ENCODE measurements at regions not wholly inside any gene's neighbourhood (a gene's known extent, or its start where the extent isn't known, plus 50 kb on each side); places are given as distances from the start of the nearest gene placed in this dataset.
"Not testable (repeated sequence)": the region's sequence is repeated elsewhere in the genome, so short reads cannot be mapped to it uniquely, and the experiment has no call there.

DNA sequence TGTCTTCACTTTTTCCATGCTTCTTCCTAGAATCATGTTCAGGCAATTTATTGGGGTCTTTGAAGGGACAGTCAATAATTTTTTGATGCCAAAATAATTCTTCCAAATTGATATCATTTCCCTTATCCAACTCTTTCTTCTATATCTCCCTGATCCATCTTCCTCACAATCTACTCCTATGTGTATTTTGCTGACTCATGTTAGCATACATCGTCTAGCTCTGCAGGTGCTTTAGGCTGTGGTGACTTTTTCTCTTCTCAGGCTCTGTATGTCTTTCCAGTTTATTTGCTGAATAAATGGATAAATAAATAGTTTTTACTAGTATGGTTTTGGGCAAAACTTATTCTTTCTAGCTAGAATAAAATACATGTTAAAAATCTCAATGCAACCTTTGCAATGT is 1650.9 kb upstream of the TMEFF2 start:
- DNase-seq (ENCODE audit: low read depth in 3 of 3, low spot score in 2 of 3): no peak

DNA sequence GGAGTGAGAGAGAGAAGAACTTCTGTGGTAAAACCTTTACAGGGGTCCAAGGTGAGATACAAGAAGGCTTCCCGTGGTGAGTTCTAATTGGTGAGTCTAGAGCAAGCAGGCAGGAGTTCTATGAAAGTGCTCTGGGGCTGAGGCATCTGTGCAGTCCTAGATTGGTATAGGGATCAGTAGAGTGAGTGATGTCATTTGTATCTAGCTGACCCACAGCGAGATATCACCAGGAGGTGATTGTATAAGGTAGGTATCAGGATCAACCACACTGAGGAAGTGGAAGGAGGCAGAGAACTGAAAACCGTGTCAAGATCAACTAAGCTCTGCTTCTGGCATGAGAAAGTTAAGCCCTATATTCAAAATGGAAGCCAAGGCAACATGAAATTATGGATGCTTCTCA is 1648.9 kb upstream of the TMEFF2 start:
- DNase-seq (ENCODE audit: low read depth in 3 of 3, low spot score in 2 of 3): no peak

DNA sequence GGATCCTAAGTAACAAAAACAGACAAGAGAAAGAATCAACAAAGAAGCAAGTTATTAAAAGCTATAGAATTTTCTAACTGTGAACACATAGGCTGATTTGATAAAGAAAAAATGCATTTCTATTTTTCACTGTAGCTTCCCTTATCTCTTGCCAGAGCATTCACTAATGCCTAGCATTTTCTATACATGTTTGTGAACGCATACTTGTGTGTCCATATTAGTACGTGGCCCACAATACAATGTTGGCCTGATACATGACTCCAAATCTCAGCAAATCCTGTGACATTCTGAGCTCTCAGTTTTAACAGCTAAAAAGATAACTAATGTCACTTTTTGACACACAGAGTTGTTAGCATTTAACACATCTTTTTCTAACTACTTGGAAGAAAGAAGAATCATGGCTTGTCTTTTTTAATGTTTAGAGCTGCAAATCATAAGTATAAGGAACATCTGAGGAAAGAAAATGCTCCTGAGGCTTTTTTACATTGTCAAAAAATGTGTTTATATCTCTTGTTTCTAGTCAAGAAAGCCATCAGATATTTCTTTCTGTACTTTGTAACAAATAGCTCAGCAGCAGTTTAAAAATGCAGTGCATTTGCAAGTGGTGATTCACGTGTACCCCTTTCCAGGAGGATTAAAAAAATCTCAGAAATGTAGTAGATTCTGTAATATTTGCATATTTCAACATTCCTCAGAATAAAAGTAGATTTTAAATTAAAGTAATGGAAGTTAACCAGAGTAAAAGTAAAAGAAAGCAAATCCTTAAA is 1646.8 kb upstream of the TMEFF2 start:
- DNase-seq (ENCODE audit: low read depth in 3 of 3, low spot score in 2 of 3): no peak

DNA sequence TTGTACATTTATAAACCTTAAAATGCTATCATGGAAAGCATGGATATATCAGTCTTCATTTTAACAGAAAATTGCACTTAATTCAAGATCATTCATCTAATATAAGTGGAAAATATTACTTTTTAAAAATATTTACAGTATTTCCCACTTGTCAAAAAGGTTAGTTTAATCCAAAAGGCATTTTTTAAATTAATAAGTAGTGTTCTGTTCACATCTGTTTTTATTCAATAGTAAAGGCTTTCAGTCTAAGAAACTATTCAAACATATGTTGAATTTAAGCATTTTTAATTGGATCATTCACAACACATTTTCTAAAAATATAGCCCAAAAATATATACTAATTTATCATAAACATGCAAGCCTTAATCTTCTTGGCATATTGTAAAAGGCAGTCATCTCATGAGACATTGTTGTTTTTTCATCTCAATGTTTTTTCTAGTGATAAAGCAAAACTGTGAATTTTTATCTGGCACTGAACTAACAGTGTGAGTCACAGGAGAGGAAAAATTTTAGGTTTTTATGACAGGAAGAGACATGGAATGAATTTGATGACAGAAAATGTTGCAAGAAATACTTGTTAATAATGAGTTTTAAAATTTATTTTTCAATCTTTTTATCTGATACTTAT is 1642.5 kb upstream of the TMEFF2 start:
- DNase-seq (ENCODE audit: low read depth in 3 of 3, low spot score in 2 of 3): no peak

DNA sequence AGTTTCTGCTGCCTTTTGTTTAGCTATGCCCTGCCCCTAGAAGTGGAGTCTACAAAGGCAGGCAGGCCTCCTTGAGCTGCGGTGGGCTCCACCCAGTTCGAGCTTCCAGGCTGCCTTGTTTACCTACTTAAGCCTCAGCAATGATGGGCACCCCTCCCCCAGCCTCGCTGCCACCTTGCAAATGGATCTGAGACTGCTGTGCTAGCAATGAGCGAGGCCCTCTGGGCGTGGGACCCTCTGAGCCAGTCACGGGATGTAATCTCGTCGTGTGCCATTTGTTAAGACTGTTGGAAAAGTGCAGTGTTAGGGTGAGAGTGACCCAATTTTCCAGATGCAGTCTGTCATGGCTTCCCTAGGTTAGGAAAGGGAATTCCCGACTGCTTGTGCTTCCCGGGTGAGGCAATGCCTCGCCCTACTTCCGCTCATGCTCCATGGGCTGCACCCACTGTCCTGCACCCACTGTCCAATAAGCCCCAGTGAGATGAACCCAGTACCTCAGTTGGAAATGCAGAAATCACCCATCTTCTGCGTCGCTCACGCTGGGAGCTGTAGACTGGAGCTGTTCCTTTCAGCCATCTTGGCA is 1641.8 kb upstream of the TMEFF2 start:
- DNase-seq (ENCODE audit: low read depth in 3 of 3, low spot score in 2 of 3): not testable (repeated sequence)

DNA sequence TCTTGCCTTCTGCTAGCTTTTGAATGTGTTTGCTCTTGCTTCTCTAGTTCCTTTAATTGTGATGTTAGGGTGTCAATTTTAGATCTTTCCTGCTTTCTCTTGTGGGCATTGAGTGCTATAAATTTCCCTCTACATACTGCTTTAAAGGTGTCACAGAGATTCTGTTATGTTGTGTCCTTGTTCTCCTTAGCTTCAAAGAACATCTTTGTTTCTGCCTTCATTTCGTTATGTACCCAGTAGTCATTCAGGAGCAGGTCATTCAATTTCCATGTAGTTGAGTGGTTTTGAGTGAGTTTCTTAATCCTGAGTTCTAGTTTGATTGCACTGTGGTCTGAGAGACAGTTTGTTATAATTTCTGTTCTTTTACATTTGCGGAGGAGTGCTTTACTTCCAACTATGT is 1639.2 kb upstream of the TMEFF2 start:
- DNase-seq (ENCODE audit: low read depth in 3 of 3, low spot score in 2 of 3): not testable (repeated sequence)

DNA sequence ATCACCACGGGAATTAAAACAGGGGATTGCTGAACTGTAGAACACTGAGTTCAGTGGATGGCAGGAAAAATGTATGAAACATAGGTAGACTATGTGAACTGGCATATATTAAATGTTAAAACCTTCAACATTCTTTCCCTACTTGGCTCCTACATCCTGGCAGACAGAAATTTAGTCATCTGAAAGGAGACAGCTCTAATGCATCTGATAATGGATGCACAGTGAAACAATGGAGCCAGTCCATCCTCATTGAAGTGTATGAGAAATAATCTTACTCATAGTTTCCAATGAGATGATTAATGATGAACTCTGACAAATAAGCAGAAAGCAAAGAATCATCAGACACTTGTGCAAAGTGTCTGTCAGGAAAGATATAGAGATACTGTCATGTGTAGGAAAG is 1629.7 kb upstream of the TMEFF2 start:
- DNase-seq (ENCODE audit: low read depth in 3 of 3, low spot score in 2 of 3): no peak

DNA sequence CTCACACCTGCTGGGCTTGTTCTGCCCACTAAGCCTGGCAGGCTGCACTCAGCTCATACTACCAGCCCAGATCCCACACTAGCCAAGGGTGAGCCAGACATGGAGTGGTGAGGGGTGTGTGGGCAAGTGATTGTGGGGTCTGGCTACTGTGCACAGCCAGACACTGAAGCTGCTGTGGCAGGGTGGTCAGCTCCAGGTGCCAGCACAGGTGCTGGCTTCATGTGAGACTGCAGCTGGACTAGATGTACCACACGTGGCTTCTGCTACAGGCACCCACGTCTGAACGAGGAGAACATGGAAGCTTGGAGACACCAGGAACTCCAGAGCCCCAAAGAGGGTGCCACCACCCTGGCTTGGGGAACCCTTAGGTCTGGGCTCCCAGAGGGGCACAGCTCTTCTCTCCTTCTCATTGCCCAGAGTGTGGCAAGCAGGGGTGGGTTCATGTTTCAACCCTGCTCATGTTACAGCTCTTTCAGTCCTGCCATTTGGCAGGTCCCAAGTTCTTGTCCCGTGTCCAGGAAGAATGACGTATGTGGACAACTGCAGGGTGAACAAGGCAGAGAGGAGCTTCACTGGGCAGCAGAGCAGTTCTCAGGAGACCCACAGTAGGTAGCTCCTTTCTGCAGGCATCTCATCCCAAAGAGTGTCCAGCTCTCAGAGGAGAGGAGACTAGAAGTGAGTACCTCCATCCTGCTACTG is 1624.2 kb upstream of the TMEFF2 start:
- DNase-seq (ENCODE audit: low read depth in 3 of 3, low spot score in 2 of 3): no peak

DNA sequence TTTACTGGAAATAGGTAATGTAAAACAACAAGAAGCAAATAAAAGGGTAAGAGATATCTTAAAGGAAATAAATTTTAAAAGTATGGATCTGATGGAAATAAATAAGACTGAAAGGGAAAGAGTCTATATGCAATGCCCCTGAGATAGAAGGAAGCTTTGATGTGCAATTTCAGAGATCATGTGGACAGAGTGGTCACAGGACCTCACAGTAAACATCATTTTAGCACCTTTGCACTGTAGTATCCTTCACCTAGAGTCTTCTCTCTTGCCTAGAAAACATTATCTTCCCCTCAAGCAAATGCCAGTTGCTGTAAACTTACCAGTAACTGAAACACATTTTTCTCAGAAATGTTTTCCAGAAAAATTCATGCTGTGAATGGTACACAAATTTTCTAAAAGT is 1621.3 kb upstream of the TMEFF2 start:
- no peak for DNase-seq (ENCODE audit: low read depth in 3 of 3, low spot score in 2 of 3)

DNA sequence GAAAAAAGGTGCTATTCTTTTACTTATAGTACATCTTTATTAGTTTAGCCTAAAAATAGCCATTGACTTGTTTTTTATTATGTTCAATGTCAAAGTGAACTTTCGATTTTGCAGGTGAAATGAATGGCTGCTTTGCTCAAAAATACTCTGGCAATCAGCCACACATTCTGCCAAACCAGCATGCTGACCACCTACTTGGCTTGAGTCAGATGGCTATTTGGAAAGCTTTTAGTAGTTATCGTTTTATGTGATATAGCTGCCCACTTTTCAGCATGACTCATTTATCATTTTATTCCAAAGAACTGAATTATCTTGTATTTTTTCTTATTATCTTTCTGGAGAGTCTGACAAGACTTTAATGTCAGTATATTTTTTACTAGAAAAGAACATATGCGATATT is 1615.8 kb upstream of the TMEFF2 start:
- no peak for DNase-seq (ENCODE audit: low read depth in 3 of 3, low spot score in 2 of 3)

DNA sequence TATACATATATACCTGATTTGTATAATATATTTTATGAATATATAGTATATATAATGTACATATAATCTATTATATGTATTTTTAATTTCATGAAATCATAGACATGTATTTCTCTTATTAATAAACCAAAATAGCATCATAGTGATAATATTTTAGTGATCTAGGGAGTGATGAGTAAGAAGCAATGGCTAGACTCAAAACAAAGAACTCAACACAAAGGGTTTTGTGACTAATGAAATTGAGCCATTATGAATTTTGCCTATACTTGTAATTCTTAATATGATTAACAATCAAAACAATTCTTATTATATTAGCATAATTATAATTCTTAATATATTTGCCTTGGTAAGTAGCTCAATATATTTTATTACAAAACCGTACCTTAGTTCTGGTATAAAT is 1614.1 kb upstream of the TMEFF2 start:
- DNase-seq (ENCODE audit: low read depth in 3 of 3, low spot score in 2 of 3): no peak

DNA sequence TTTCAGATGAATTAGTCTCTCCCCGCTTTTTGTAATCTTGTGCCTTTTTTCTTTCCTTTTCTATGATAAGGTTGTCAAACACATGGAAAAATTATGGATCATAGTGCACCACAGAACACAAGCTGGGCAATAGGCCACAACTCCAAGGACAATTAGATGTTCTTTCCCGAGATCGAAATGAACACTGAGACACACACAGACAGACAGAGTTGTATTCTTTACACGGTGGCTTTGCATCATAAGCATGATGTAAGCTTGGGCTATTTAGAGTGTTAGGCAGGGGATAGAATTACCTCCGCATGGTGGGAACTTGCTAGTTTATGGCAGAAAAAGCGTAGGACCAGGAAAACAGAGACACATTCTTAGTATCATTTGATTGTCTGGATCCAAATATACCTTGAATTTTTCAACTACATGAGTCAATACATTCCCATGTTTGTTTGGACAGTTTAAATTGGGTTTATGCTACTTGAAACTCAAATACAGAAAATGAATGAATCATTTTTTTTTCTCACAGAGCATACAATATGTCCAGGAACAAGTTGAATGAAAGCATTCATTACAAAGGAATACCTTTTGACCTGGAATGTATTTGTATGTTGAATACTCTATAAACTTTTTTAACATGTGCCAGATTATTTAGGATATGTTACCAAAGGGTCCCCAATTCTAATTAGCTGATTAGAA is 1611.5 kb upstream of the TMEFF2 start:
- no peak for DNase-seq (ENCODE audit: low read depth in 3 of 3, low spot score in 2 of 3)

DNA sequence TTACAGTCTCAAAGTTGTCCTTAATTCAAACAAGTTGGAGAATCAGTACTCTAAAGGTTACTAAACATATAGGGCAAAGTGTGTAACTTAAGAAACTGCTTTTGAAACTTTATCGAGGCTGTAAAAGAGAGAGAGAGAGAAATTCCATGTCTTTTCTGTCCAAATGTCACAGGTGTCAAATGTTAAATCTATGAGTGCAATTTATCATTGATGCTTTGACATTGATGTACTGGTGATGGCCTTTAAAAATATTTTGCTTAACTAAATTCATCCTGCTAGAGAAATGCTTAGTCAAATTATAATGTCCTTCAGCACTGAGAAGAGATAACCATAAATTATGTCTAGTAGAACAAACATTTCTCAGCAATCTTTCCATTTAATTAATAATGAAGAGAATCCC is 1602.1 kb upstream of the TMEFF2 start:
- no peak for DNase-seq (ENCODE audit: low read depth in 3 of 3, low spot score in 2 of 3)

DNA sequence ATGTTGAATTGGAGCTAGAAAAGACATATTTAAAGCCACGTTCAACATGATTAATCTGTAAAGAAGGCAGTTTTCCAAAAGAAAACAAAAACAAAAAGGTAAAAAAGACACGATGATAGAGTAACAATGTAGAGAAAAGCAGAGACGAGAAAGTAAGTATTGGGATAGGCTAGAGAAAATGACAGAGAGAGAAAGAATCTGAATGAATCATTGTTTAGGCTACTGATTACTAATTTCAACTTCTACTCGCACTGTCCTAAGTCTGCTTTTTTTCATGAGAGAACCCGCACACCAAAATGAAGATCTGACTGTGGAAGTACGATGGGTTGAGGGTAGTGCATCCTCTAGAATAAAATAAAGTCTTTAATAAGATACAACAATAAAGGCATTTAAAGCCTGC is 1599.2 kb upstream of the TMEFF2 start:
- no peak for DNase-seq (ENCODE audit: low read depth in 3 of 3, low spot score in 2 of 3)

DNA sequence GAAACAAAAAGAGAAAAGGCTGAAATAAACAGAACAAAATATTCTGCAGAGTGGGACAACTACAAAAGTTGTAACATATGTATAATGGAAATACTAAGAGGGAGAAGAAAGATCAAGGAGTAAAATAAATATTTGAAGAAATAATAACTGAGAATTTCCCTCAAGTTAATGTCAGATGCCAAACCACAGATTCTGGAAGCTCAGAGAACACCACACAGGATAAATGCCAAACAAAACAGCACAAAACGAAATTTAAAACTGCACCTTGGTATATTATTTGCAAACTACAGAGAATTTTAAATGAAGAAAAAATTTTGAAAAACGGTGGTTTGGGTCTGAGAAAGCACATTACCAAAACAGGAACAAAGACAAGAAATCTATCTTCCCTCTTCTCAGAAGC is 1588.9 kb upstream of the TMEFF2 start:
- DNase-seq (ENCODE audit: low read depth in 3 of 3, low spot score in 2 of 3): no peak

DNA sequence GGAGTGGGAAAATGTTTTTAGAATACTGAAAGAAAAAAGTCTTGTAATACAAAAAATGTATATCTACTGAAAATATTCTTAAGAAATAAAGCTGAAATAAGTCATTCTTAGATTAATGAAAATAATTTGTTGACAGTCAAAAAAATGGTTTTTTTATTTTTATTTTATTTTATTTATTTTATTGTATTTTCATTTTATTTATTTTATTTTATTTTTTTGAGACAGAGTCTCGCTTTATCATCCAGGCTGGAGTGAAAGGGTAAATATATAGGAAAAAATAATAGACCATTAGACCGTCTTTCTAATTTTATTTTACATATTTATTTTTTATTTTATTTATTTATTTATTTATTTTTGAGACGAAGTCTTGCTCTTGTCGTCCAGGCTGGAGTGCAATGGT is 1583.6 kb upstream of the TMEFF2 start:
- DNase-seq (ENCODE audit: low read depth in 3 of 3, low spot score in 2 of 3): no peak

DNA sequence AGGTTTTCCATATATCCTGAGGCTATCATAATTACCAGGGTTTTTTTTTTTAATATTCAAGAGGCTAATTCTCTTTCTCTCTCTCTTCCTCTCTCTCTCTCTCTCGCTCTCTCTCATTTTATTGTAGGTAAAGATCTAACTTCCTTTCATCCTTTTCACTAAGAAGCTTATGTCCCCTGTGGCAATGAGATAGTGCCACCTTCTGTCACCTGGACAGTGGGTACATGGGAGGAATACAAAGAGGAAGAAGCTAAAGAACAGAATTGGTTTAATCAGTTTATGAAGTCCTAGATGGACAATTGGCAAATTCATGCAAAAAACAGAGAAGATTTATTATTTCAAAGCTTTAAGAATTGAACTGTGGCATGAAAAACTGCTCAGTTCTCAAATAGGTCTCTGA is 1582.3 kb upstream of the TMEFF2 start:
- DNase-seq (ENCODE audit: low read depth in 3 of 3, low spot score in 2 of 3): no peak

DNA sequence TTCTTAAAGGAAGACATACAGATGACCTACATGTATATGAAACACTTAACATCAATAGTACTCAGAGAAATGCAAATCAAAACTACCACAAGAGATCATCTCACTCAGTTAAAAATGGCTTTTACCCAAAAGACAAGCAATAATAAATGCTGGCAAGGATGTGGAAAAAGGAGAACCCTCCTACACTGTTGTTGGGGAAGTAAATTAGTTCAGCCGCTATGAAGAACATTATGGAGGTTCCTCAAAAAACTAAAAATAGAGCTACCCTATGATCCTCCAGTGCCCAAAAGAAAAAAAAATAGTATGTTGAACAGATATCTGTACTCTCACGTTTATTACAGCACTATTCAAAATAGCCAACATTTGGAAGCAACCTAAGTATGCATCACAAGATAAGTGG is 1579.4 kb upstream of the TMEFF2 start:
- DNase-seq (ENCODE audit: low read depth in 3 of 3, low spot score in 2 of 3): no peak

DNA sequence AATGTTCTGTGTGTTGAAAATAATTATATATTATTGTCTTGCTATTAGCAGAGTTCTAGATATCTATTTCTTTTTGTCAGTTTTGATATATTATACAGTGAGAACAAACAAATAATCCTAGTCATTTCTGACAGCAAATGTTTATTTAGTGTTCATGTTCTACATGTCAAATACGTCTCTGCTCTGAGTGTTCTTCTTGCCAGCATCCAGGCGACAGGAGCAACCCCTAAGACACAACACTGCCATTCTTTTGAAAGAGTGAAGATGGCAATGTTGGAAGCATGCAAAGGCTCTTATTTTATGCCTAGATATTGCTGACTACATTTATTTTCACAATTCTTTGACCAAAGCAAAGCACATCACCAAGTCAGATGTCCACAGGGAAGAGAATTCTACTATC is 1556.6 kb upstream of the TMEFF2 start:
- DNase-seq (ENCODE audit: low read depth in 3 of 3, low spot score in 2 of 3): no peak

DNA sequence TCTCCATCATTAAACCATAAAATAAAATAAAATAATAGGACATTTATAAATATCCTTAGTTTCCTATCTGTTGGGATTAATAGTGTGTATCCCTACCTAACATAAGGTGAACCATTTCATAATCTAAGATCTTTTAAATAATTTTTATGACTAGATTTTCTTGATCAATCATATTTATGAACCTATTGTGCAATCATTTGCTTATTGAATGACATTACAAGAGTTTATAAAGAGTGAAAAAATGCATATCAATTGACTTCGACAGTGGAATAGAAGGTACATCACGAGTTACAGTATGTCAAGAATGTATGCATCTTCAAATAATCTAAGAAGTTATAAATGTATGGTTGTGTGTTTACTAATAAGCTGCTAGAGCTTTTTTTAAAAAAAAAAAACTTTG is 1554.8 kb upstream of the TMEFF2 start:
- DNase-seq (ENCODE audit: low read depth in 3 of 3, low spot score in 2 of 3): no peak

DNA sequence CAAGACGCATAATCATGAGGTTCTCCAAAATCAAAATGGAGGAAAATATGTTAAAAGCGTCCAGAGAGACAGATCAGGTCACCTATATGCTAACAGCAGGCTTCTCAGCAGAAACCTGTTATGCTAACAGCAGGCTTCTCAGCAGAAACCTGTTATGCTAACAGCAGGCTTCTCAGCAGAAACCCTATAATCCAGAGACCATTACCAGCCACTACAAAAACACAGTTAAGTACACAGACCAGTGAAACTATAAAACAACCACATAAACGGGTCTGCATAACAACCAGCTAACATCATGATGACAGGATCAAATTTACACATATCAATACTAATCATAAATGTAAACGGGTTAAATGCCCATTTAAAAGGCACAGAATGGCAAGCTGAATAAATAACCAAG is 1548.4 kb upstream of the TMEFF2 start:
- no peak for DNase-seq (ENCODE audit: low read depth in 3 of 3, low spot score in 2 of 3)
